IPS DF 19.7 (cell line): ENCODE measurements at regions not wholly inside any gene's neighbourhood (a gene's known extent, or its start where the extent isn't known, plus 50 kb on each side); places are given as distances from the start of the nearest gene placed in this dataset.
"Not testable (repeated sequence)": the region's sequence is repeated elsewhere in the genome, so short reads cannot be mapped to it uniquely, and the experiment has no call there.

Experiments
- DNase-seq: peaks from one replicate; pipeline ENCODE4 v3.0.0-alpha.2; 2013; ENCODE audit warnings: low read depth, low spot score

- not testable (repeated sequence) for DNase-seq
Observed at GRCh38 chr15:46098006-46098405, 463.2 kb downstream of the SQOR start.

- DNase-seq: no peak
Observed at GRCh38 chr15:46110755-46111154, 475.9 kb downstream of the SQOR start.

GRCh38 chr15:46111730-46112129, 476.9 kb downstream of the SQOR start:
- DNase-seq: no peak

- no peak for DNase-seq
Observed at GRCh38 chr15:46117071-46117470, 482.2 kb downstream of the SQOR start.

- DNase-seq: no peak
Observed at GRCh38 chr15:46120713-46121112, 485.9 kb downstream of the SQOR start.

GRCh38 chr15:46121441-46121840, 486.6 kb downstream of the SQOR start:
- DNase-seq: no peak

- DNase-seq: no peak
Observed at GRCh38 chr15:46126581-46126980, 491.8 kb downstream of the SQOR start.

GRCh38 chr15:46127361-46127874, 492.6 kb downstream of the SQOR start:
- DNase-seq: no peak

- no peak for DNase-seq
Observed at GRCh38 chr15:46129145-46129544, 494.3 kb downstream of the SQOR start.

- DNase-seq: no peak
Observed at GRCh38 chr15:46131876-46132275, 497.0 kb downstream of the SQOR start.

- DNase-seq: no peak
Observed at GRCh38 chr15:46137443-46137842, 502.6 kb downstream of the SQOR start.

- no peak for DNase-seq
Observed at GRCh38 chr15:46146002-46146401, 511.2 kb downstream of the SQOR start.

- no peak for DNase-seq
Observed at GRCh38 chr15:46146915-46147314, 512.1 kb downstream of the SQOR start.

GRCh38 chr15:46151786-46152185, 517.0 kb downstream of the SQOR start:
- no peak for DNase-seq

- no peak for DNase-seq
Observed at GRCh38 chr15:46166750-46167149, 531.9 kb downstream of the SQOR start.

- DNase-seq: no peak
Observed at GRCh38 chr15:46170326-46170725, 535.5 kb downstream of the SQOR start.

GRCh38 chr15:46174122-46174521, 539.3 kb downstream of the SQOR start:
- DNase-seq: no peak

- no peak for DNase-seq
Observed at GRCh38 chr15:46177219-46177618, 542.4 kb downstream of the SQOR start.

- DNase-seq: no peak
Observed at GRCh38 chr15:46178138-46178537, 543.3 kb downstream of the SQOR start.

GRCh38 chr15:46207341-46207740, 572.5 kb downstream of the SQOR start:
- no peak for DNase-seq

- DNase-seq: no peak
Observed at GRCh38 chr15:46213551-46213950, 578.7 kb downstream of the SQOR start.

- DNase-seq: no peak
Observed at GRCh38 chr15:46222826-46223225, 588.0 kb downstream of the SQOR start.

- no peak for DNase-seq
Observed at GRCh38 chr15:46229263-46229662, 594.4 kb downstream of the SQOR start.

- no peak for DNase-seq
Observed at GRCh38 chr15:46231786-46232185, 597.0 kb downstream of the SQOR start.
